ENCODE measurements at regions not wholly inside any gene's neighbourhood (a gene's known extent, or its start where the extent isn't known, plus 50 kb on each side); places are given as distances from the start of the nearest gene placed in this dataset.
A peak's percentile ranks its signal among the peaks of the same experiment; 100 is the strongest.

GRCh38 chr14:59117754-59118528 is 70.5 kb upstream of the DAAM1 start:
- Histone ChIP-seq H3K4me2 (ENCODE audit: control insufficient read depth, insufficient read depth) (no peak overlapping the region), H2AFZ (ENCODE audit: control insufficient read depth, low read depth, low read length) (no peak overlapping the region), H3K79me2 (ENCODE audit: control insufficient read depth, insufficient read depth, low read length) (no peaks in the 10 kb centered on the region), H3K36me3 (ENCODE audit: control insufficient read depth in 2 of 2, insufficient read depth in 2 of 2, low read length in 1 of 2) (no peaks in the 10 kb centered on the region), H3K4me1 (ENCODE audit: control insufficient read depth, insufficient read depth, low read length) (no peaks in the 10 kb centered on the region), H3K9ac (ENCODE audit: control insufficient read depth, insufficient read depth, low read length) (no peak overlapping the region), H3K4me3 (no peak overlapping the region), H4K20me1 (ENCODE audit: control insufficient read depth, insufficient read depth) (no peaks in the 10 kb centered on the region), H3K27me3 (replicated peaks in 1 of 2; ENCODE audit: control insufficient read depth in 2 of 2, insufficient read depth in 2 of 2, low read length in 1 of 2) (no peaks in the 10 kb centered on the region; a peak in 1 of 4 replicates), H3K9me3 (replicated peaks; ENCODE audit: control insufficient read depth, insufficient read depth, low read length) (no peaks in the 10 kb centered on the region), H3K27ac (ENCODE audit: control insufficient read depth, insufficient read depth) (no peak overlapping the region)
- BruUV-seq (replicated peaks): no TSS peak
- DNase-seq (ENCODE audit: low read depth, low spot score): no peak
- peak; percentile 13 for FAIRE-seq
- in situ Hi-C loops (cut with MboI) (no loop called here), intact Hi-C loops (cut with micrococcal nuclease; ENCODE audit: unreplicated experiment) (loop anchor here (5.0 to 10.0 kb wide), 2 partner anchors 51 to 323 kb away; no protein-coding TSS in a partner anchor)
- 37% methylated on average over 2 of the region's 2 CpGs for WGBS (ENCODE audit: insufficient coverage, insufficient replicate concordance, low lambda C conversion rate, missing lambda C conversion rate)
- ChIA-PET POLR2A (interaction anchor here (0.9 to 1.1 kb wide), 2 partner anchors 11 to 478 kb away, joined by 3 read pairs; no protein-coding TSS in a partner anchor), SMC1A (ENCODE audit: uncharacterized antibody, unreplicated experiment) (interaction anchor here (0.9 to 1.9 kb wide), 11 partner anchors 9 to 617 kb away, joined by 3 to 7 read pairs (median 4); no protein-coding TSS in a partner anchor), RAD21 (ENCODE audit: unreplicated experiment) (interaction anchor here (0.7 to 1.3 kb wide), 4 partner anchors 57 to 1188 kb away, joined by 3 read pairs; no protein-coding TSS in a partner anchor), CTCF (interaction anchor here (0.6 to 1.4 kb wide), 5 partner anchors 9 to 477 kb away, joined by 3 to 4 read pairs (median 4); no protein-coding TSS in a partner anchor)
- peak; percentile 39 for ATAC-seq
- TF ChIP-seq, protein P1, sequence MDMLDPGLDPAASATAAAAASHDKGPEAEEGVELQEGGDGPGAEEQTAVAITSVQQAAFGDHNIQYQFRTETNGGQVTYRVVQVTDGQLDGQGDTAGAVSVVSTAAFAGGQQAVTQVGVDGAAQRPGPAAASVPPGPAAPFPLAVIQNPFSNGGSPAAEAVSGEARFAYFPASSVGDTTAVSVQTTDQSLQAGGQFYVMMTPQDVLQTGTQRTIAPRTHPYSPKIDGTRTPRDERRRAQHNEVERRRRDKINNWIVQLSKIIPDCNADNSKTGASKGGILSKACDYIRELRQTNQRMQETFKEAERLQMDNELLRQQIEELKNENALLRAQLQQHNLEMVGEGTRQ (IDR thresholded peaks at IDR 0.05; ENCODE audit: borderline replicate concordance, low read depth, low read length): no peak
- no peak for TF ChIP-seq KAT2A (conservative IDR thresholded peaks at IDR 0.05; ENCODE audit: control insufficient read depth, low read depth, low read length)
- TF ChIP-seq SRF (IDR thresholded peaks at IDR 0.05; ENCODE audit: low read depth in 2 of 2, low read length in 2 of 2): no peak
- TF ChIP-seq BCLAF1 (IDR thresholded peaks at IDR 0.05): no peak
- TF ChIP-seq CREM (IDR thresholded peaks at IDR 0.05; ENCODE audit: low read depth): no peak
- TF ChIP-seq CEBPB (IDR thresholded peaks at IDR 0.05; ENCODE audit: borderline replicate concordance in 1 of 2, low read depth in 2 of 2, low read length in 2 of 2): no peak
- TF ChIP-seq, protein P2, sequence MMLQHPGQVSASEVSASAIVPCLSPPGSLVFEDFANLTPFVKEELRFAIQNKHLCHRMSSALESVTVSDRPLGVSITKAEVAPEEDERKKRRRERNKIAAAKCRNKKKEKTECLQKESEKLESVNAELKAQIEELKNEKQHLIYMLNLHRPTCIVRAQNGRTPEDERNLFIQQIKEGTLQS (IDR thresholded peaks at IDR 0.05; ENCODE audit: borderline replicate concordance, extremely low read depth, low read depth, low read length): no peak
- TF ChIP-seq MXI1 (IDR thresholded peaks at IDR 0.05; ENCODE audit: low read depth, low read length): no peak
- no peak for TF ChIP-seq HDAC2 (IDR thresholded peaks at IDR 0.05)
- TF ChIP-seq ZBTB4 (CRISPR knock-in tag; IDR thresholded peaks at IDR 0.05): no peak
- no peak for TF ChIP-seq MYB (IDR thresholded peaks at IDR 0.05; ENCODE audit: borderline replicate concordance, low read depth, low read length)
- TF ChIP-seq GABPA (IDR thresholded peaks at IDR 0.05; ENCODE audit: low read depth): no peak
- TF ChIP-seq BMI1 (IDR thresholded peaks at IDR 0.05; ENCODE audit: borderline replicate concordance): no peak
- no peak for TF ChIP-seq RELA (IDR thresholded peaks at IDR 0.05; ENCODE audit: borderline replicate concordance, partially characterized antibody)
- TF ChIP-seq NFXL1 (IDR thresholded peaks at IDR 0.05; ENCODE audit: borderline replicate concordance): no peak
- no peak for TF ChIP-seq SMAD5 (IDR thresholded peaks at IDR 0.05; ENCODE audit: low read depth)

Data from GM12878 (cell line).